Chondrocyte (in vitro differentiated cells): ENCODE measurements at regions not wholly inside any gene's neighbourhood (a gene's known extent, or its start where the extent isn't known, plus 50 kb on each side); places are given as distances from the start of the nearest gene placed in this dataset.
"Not testable (repeated sequence)": the region's sequence is repeated elsewhere in the genome, so short reads cannot be mapped to it uniquely, and the experiment has no call there.

Source experiments
- DNase-seq: peaks from one replicate; pipeline ENCODE4 v3.0.0; 2021; ENCODE audit warnings: mixed read lengths, low spot score
- H3K27ac Mint-ChIP-seq: one replicate; pipeline ENCODE4 v1.8.0; 2021; ENCODE audit warnings: mild to moderate bottlenecking, moderate library complexity, mixed read lengths; ENCODE audit not compliant: unreplicated experiment
- H3K27me3 Mint-ChIP-seq: 2 replicates; pipeline ENCODE4 v1.8.0; 2021; ENCODE audit warnings: low read depth, mixed read lengths
- H3K36me3 Mint-ChIP-seq: 2 replicates; pipeline ENCODE4 v1.8.0; 2021; ENCODE audit warnings: low read depth, mixed read lengths
- H3K4me1 Mint-ChIP-seq: 2 replicates; pipeline ENCODE4 v1.8.0; 2021; ENCODE audit warnings: low read depth, mild to moderate bottlenecking, mixed read lengths
- H3K4me3 Mint-ChIP-seq: one replicate; pipeline ENCODE4 v1.8.0; 2021; ENCODE audit warnings: mild to moderate bottlenecking, moderate library complexity, mixed read lengths; ENCODE audit not compliant: unreplicated experiment
- H3K9me3 Mint-ChIP-seq: 2 replicates; pipeline ENCODE4 v1.8.0; 2021; ENCODE audit warnings: low read depth, mixed read lengths
- TF ChIP-seq, protein P1 (sequence below): fragments of 200-600 bp; sonication (generic); IDR thresholded peaks from 2 replicates; pipeline ENCODE4 v1.5.0; 2021; ENCODE audit warnings: antibody characterized with exemption, mild to moderate bottlenecking, moderate library complexity

DNA sequence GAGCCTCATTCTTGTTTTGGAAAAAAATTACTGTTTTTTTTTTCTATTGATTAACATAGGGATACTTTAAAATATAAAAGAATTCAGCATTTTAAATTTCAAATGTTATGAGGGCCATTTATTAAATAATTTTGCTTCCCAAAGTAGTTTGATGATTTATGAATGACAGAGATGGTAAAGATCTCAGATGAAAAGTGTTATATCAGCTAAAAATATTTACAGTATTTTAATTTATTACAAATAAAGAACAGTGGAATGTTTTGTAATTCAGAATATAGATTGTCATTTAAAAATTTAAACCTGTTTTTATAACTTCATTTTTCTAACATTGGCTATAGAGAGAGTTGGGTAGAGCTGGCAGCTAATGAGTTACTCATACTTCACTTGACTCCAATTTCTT, 256.0 kb downstream of the TPBG start:
- Mint-ChIP-seq H3K27me3 (peaks cover 12% of the 10 kb centered on the region), H3K9me3 (no peaks in the 10 kb centered on the region), H3K4me3 (no peak overlapping the region), H3K27ac (no peak overlapping the region), H3K36me3 (no peaks in the 10 kb centered on the region), H3K4me1 (no peaks in the 10 kb centered on the region)
- no peak for DNase-seq
- TF ChIP-seq, protein P1, sequence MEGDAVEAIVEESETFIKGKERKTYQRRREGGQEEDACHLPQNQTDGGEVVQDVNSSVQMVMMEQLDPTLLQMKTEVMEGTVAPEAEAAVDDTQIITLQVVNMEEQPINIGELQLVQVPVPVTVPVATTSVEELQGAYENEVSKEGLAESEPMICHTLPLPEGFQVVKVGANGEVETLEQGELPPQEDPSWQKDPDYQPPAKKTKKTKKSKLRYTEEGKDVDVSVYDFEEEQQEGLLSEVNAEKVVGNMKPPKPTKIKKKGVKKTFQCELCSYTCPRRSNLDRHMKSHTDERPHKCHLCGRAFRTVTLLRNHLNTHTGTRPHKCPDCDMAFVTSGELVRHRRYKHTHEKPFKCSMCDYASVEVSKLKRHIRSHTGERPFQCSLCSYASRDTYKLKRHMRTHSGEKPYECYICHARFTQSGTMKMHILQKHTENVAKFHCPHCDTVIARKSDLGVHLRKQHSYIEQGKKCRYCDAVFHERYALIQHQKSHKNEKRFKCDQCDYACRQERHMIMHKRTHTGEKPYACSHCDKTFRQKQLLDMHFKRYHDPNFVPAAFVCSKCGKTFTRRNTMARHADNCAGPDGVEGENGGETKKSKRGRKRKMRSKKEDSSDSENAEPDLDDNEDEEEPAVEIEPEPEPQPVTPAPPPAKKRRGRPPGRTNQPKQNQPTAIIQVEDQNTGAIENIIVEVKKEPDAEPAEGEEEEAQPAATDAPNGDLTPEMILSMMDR, result no peak

DNA sequence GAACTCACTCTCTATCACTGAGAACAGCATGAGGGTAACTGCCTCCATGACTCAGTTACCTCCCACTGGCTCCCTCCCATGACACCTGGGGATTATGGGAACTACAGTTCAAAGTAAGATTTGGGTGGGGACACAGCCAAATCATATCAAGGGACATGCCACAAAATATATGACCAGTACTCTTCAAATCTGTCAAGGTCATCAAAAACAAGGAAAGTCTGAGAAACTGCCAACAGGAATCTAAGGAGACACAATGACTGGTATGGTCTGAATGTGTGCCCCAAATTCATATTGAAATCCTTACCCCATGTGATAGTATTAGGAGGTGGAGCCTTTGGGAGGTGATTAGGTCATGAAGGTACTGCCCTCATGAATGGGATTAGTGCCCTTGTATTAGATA, 258.8 kb downstream of the TPBG start:
- H3K36me3 Mint-ChIP-seq, result no peaks in the 10 kb centered on the region
- no peaks in the 10 kb centered on the region for H3K9me3 Mint-ChIP-seq
- no peak overlapping the region for H3K27ac Mint-ChIP-seq
- H3K27me3 Mint-ChIP-seq, result peaks cover 13% of the 10 kb centered on the region
- DNase-seq, result no peak
- H3K4me1 Mint-ChIP-seq, result no peaks in the 10 kb centered on the region
- no peak overlapping the region for H3K4me3 Mint-ChIP-seq
- TF ChIP-seq, protein P1, result no peak

DNA sequence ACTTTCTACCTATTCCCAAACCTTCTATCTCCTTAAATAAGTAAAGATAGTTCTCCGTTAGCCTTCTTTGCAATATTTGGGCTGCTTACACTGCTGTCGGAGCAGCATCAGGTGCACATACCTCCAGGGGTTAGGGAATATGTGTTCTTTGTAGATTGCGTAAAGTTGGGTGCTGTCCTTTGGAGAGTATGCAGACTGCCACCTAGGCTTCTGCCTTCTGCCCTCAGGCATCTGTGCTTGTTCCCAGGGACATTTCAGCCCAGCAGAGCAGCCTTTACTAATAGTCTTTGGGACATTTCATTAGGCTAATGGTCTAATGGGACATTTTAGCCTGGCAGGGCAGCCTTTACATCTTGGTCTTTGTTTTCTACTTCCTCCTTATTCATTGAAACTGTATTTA, 260.6 kb downstream of the TPBG start:
- Mint-ChIP-seq H3K4me3 (no peak overlapping the region), H3K36me3 (no peaks in the 10 kb centered on the region), H3K4me1 (no peaks in the 10 kb centered on the region), H3K27ac (no peak overlapping the region), H3K9me3 (no peaks in the 10 kb centered on the region), H3K27me3 (peaks cover 10% of the 10 kb centered on the region)
- DNase-seq, result no peak
- TF ChIP-seq, protein P1, result no peak

DNA sequence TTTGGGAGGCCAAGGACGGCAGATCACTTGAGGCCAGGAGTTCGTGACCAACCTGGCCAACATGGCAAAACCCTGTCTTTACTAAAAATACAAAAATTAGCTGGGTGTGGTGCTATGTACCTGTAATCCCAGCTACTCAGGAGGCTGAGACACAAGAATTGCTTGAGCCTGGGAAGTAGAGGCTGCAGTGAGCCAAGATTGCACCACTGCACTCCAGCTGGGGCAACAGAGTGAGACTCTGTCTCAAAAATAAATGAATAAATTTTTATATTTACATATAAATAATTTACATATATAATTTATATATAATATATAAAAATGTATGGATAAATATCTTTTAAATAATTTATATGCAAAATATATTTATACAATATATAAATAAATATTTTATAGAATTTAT, 263.3 kb downstream of the TPBG start:
- H3K9me3 Mint-ChIP-seq, H3K36me3 Mint-ChIP-seq, H3K27ac Mint-ChIP-seq, H3K4me3 Mint-ChIP-seq, H3K4me1 Mint-ChIP-seq, DNase-seq: not testable (repeated sequence)
- H3K27me3 Mint-ChIP-seq, result peaks cover 12% of the 10 kb centered on the region

DNA sequence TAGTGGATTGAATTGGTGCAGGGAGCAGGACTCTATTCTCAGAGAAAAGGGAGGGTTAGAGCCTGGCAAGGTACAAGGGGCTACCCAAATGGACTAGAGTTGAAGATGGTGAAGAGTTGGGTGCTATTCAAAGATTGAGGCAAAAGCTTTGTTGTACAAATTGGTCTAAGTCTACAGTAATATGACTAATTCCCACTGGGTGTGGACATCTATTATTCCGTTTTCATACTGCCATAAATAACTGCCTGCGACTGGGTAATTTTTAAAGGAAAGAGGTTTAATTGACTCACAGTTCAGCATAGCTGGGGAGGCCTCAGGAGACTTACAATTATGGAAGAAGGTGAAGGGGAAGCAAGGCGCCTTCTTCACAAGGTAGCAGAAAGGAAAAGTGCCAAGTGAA, 266.3 kb downstream of the TPBG start:
- TF ChIP-seq, protein P1, result no peak
- H3K4me3 Mint-ChIP-seq, result no peak overlapping the region
- H3K27ac Mint-ChIP-seq, result no peak overlapping the region
- no peaks in the 10 kb centered on the region for H3K36me3 Mint-ChIP-seq
- peaks cover 20% of the 10 kb centered on the region for H3K27me3 Mint-ChIP-seq
- H3K4me1 Mint-ChIP-seq, result no peaks in the 10 kb centered on the region
- DNase-seq, result no peak
- peaks cover 5% of the 10 kb centered on the region for H3K9me3 Mint-ChIP-seq

DNA sequence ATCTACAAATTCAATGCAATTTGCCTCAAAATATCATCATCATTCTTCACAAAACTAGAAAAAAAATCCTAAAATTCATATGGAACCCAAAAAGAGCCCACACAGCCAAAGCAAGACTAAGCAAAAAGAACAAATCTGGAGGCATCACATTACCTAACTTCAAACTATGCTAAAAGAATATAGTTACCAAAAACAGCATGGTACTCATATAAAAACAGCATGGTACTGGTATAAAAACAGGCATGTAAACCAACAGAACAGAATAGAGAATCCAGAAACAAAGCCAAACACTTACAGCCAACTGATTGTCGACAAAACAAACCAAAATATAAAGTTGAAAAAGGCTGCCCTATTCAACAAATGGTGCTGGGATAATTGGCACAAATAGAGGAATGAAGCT, 278.1 kb downstream of the TPBG start:
- Mint-ChIP-seq H3K36me3 (peaks cover 1% of the 10 kb centered on the region), H3K27ac (no peak overlapping the region), H3K4me3 (no peak overlapping the region), H3K9me3 (peaks cover 27% of the 10 kb centered on the region), H3K27me3 (peaks cover 14% of the 10 kb centered on the region), H3K4me1 (no peaks in the 10 kb centered on the region)
- no peak for DNase-seq
- TF ChIP-seq, protein P1, result no peak
